AG04450 (cell line): ENCODE measurements at regions not wholly inside any gene's neighbourhood (a gene's known extent, or its start where the extent isn't known, plus 50 kb on each side); places are given as distances from the start of the nearest gene placed in this dataset.

ENCODE experiments used
- CTCF ChIA-PET: fragments of 300-600, 350-600 bp; formaldehyde crosslinking; extraction: SDS; loops from one replicate; lab custom pipeline; 2022; ENCODE audit warnings: antibody characterized with exemption, inconsistent platforms; lab: Charles Lee
- POLR2A ChIA-PET: fragments of 350-600 bp; formaldehyde crosslinking; extraction: SDS; loops from one replicate; lab custom pipeline; 2021; ENCODE audit warnings: antibody characterized with exemption, inconsistent platforms; lab: Yijun Ruan, JAX
- DNase-seq: peaks from one replicate; pipeline ENCODE4 v3.0.0-alpha.2; 2011; ENCODE audit warnings: low read depth, low spot score
- H3K27ac ChIP-seq: one replicate; pipeline ENCODE4 v1.5.1; 2012; ENCODE audit warnings: low read depth, low read length, control low read depth
- H3K27me3 ChIP-seq: one replicate; pipeline ENCODE4 v1.6.0; 2012; ENCODE audit warnings: low read length; ENCODE audit not compliant: control insufficient read depth, insufficient read depth
- H3K4me3 ChIP-seq: 2 replicates; pipeline ENCODE4 v1.5.1; 2011; ENCODE audit warnings: mild to moderate bottlenecking, low read depth, low read length, control low read depth
- H3K9me3 ChIP-seq: 2 replicates; pipeline ENCODE4 v1.5.1; 2012; ENCODE audit warnings: low read length; ENCODE audit not compliant: control insufficient read depth, insufficient read depth
- CTCF ChIP-seq: IDR thresholded peaks from 2 replicates; pipeline ENCODE4 v1.5.1; 2011; ENCODE audit warnings: low read depth, low read length, control low read depth, inconsistent platforms

GRCh38 chr14:29089849-29090248 lies 323.3 kb downstream of the FOXG1 start:
- POLR2A ChIA-PET, result no interaction called here
- DNase-seq, result no peak
- H3K9me3 ChIP-seq, result no peaks in the 10 kb centered on the region

GRCh38 chr14:29092121-29092520 lies 325.5 kb downstream of the FOXG1 start:
- H3K4me3 ChIP-seq, result no peak overlapping the region
- no peaks in the 10 kb centered on the region for H3K9me3 ChIP-seq
- H3K27me3 ChIP-seq, result no peaks in the 10 kb centered on the region
- H3K27ac ChIP-seq, result no peak overlapping the region
- ChIA-PET CTCF (no interaction called here), POLR2A (no interaction called here)
- no peak for DNase-seq
- no peak for TF ChIP-seq CTCF

More at GRCh38 chr14:29089849-29090248, 323.3 kb downstream of the FOXG1 start:
- Histone ChIP-seq H3K27me3 (no peaks in the 10 kb centered on the region), H3K4me3 (no peak overlapping the region), H3K27ac (no peak overlapping the region)
- TF ChIP-seq CTCF, result no peak
- CTCF ChIA-PET, result no interaction called here

- ChIA-PET POLR2A (no interaction called here), CTCF (no interaction called here)
- Histone ChIP-seq H3K9me3 (no peaks in the 10 kb centered on the region), H3K27me3 (no peaks in the 10 kb centered on the region), H3K4me3 (no peak overlapping the region), H3K27ac (no peak overlapping the region)
- no peak for DNase-seq
- no peak for TF ChIP-seq CTCF
Measured at GRCh38 chr14:29097476-29097875, 330.9 kb downstream of the FOXG1 start.

GRCh38 chr14:29098656-29099055 lies 332.1 kb downstream of the FOXG1 start:
- TF ChIP-seq CTCF, result no peak
- no peak for DNase-seq
- ChIA-PET CTCF (interaction anchor here (0.5 kb wide), 1 partner anchor 204 kb away, joined by 3 read pairs; no protein-coding TSS in a partner anchor), POLR2A (no interaction called here)
- no peak overlapping the region for H3K4me3 ChIP-seq
- H3K27me3 ChIP-seq, result no peaks in the 10 kb centered on the region
- no peak overlapping the region for H3K27ac ChIP-seq
- H3K9me3 ChIP-seq, result no peaks in the 10 kb centered on the region

- H3K4me3 ChIP-seq, result no peak overlapping the region
- no peaks in the 10 kb centered on the region for H3K9me3 ChIP-seq
- no peak for DNase-seq
- H3K27me3 ChIP-seq, result no peaks in the 10 kb centered on the region
- ChIA-PET CTCF (no interaction called here), POLR2A (no interaction called here)
- no peak overlapping the region for H3K27ac ChIP-seq
- no peak for TF ChIP-seq CTCF
Measured at GRCh38 chr14:29102266-29102665, 335.7 kb downstream of the FOXG1 start.
